GM18498 (cell line): ENCODE measurements at regions not wholly inside any gene's neighbourhood (a gene's known extent, or its start where the extent isn't known, plus 50 kb on each side); places are given as distances from the start of the nearest gene placed in this dataset.
A peak's percentile ranks its signal among the peaks of the same experiment; 100 is the strongest.
"Not testable (repeated sequence)": the region's sequence is repeated elsewhere in the genome, so short reads cannot be mapped to it uniquely, and the experiment has no call there.

Experiments
- ATAC-seq: cut with Tn5 transposase; IDR thresholded peaks from one replicate; pipeline ENCODE4 v1.9.1; 2021; ENCODE audit warnings: mild to moderate bottlenecking, moderate library complexity; ENCODE audit not compliant: unreplicated experiment

- ATAC-seq = not testable (repeated sequence)
Measured at GRCh38 chr3:124651416-124651815, 78.8 kb upstream of the UMPS start.

GRCh38 chr3:124652009-124652408 is 78.2 kb upstream of the UMPS start:
- peak; percentile 49 for ATAC-seq

- ATAC-seq = no peak
Measured at GRCh38 chr3:124653071-124653796, 77.0 kb upstream of the UMPS start.

- no peak for ATAC-seq
Measured at GRCh38 chr3:124653797-124654469, 76.3 kb upstream of the UMPS start.

- no peak for ATAC-seq
Measured at GRCh38 chr3:124654470-124654845, 75.8 kb upstream of the UMPS start.

GRCh38 chr3:124656531-124656930 is 73.7 kb upstream of the UMPS start:
- no peak for ATAC-seq

- ATAC-seq = no peak
Measured at GRCh38 chr3:124657138-124657537, 73.1 kb upstream of the UMPS start.

GRCh38 chr3:124658270-124658669 is 72.0 kb upstream of the UMPS start:
- no peak for ATAC-seq

GRCh38 chr3:124659175-124659574 is 71.1 kb upstream of the UMPS start:
- ATAC-seq = no peak

GRCh38 chr3:124660599-124660998 is 69.7 kb upstream of the UMPS start:
- ATAC-seq = no peak

GRCh38 chr3:124663690-124664089 is 66.6 kb upstream of the UMPS start:
- no peak for ATAC-seq

- no peak for ATAC-seq
Measured at GRCh38 chr3:124664804-124665203, 65.4 kb upstream of the UMPS start.

GRCh38 chr3:124666067-124666466 is 64.2 kb upstream of the UMPS start:
- ATAC-seq = no peak

GRCh38 chr3:124669470-124669869 is 60.8 kb upstream of the UMPS start:
- ATAC-seq = no peak

GRCh38 chr3:124671106-124671505 is 59.1 kb upstream of the UMPS start:
- ATAC-seq = no peak

GRCh38 chr3:124674336-124674735 is 55.9 kb upstream of the UMPS start:
- no peak for ATAC-seq

- ATAC-seq = no peak
Measured at GRCh38 chr3:124676236-124676635, 54.0 kb upstream of the UMPS start.

- ATAC-seq = no peak
Measured at GRCh38 chr3:124679048-124679638, 51.1 kb upstream of the UMPS start.
